ENCODE measurements at regions not wholly inside any gene's neighbourhood (a gene's known extent, or its start where the extent isn't known, plus 50 kb on each side); places are given as distances from the start of the nearest gene placed in this dataset.
A peak's percentile ranks its signal among the peaks of the same experiment; 100 is the strongest.

DNA sequence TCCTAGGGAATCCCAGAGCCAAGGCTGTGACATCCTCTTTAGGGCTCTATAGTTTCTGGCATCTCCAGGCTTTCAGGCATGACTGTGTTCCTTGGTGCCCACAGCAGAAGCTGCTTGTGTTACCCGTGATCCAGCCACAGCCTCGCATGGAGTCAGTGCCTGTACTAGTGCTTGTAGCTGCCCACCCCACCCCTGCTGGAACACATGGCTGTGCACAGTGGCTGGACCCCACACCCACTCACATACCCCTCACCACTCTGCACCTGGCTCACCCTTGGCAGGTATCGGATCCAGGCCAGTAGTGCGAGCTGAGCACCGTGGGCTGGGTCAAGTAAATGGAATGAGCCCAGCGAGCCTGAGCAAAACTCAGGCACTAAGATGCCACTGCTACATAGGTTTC is 934.7 kb upstream of the PRMT6 start:
- DNase-seq (ENCODE audit: low read depth, low spot score), result no peak
- in situ Hi-C loops (cut with HindIII; ENCODE audit: low pct_unique_long_range_greater_than_20kb, low sequenced_read_pairs), result no loop called here

DNA sequence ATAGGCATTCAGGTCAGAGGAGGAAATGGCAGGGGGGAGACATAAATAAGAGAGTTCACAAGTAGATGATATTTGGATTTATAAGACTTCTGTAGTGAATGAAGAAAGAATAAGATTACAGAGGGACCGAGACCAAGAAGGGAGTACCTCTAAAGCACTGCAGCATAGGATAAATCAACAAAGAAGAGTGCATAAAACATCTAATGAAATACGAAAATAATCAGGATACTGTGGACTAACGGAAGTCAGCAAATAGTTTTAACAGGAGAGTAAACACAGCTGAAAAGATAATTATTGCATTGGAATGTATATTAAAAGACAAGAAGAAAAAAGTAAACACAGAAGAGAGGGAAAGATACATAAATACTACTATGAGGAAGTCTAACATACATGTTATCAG is 921.9 kb upstream of the PRMT6 start:
- DNase-seq (ENCODE audit: low read depth, low spot score), result no peak
- in situ Hi-C loops (cut with HindIII; ENCODE audit: low pct_unique_long_range_greater_than_20kb, low sequenced_read_pairs), result no loop called here

DNA sequence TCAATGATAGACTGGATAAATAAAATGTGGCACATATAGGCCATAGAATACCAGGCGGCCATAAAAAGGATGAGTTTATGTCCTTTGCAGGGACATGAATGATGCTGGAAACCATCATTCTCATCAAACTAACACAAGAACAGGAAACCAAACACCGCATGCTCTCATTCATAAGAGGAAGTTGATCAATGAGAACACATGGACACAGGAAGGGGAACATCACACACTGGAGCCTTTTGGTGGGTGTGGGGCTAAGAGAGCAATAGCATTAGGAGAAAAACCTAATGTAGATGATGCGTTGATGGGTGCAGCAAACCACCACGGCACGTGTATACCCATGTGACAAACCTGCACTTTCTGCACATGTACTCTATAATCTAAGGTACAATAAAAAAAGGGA is 883.4 kb upstream of the PRMT6 start:
- in situ Hi-C loops (cut with HindIII; ENCODE audit: low pct_unique_long_range_greater_than_20kb, low sequenced_read_pairs), result no loop called here
- no peak for DNase-seq (ENCODE audit: low read depth, low spot score)

DNA sequence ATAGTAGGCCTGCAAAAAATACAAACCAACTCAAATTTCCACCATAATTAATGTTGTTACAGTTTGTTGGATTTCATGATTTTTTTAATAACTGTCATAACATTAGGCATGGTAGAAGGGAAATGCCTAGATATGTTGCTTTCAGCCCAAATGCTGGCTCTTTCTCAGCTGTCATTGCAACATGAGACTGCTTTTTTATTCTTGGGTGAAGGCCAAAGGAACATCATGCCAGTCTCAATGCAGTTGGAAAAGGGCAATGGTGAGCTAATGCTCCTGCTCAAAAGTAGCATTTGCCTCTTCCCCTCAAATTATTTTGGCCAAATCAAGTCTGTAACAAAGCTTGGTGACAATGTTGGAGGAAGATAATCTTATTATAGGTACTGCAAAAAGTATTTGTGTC is 877.7 kb upstream of the PRMT6 start:
- no peak for DNase-seq (ENCODE audit: low read depth, low spot score)
- in situ Hi-C loops (cut with HindIII; ENCODE audit: low pct_unique_long_range_greater_than_20kb, low sequenced_read_pairs), result no loop called here

DNA sequence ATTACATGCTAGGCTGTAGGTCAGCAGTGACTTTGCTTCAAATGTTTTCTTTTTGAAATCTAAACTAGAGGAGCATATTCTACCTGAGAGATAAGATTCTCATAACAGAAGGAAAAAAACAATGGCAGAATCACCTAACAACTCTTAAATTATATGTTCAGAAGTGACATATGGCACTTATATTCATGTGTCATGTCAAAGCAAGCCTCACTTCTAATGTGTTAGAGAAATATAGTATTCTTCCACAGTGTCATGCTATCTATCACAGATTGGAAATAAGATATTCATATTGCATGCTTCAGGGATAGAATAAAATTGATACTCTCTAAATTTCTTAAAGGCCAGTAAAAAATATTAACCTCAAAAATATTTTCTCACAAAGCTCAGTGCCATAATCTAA is 874.6 kb upstream of the PRMT6 start:
- no peak for DNase-seq (ENCODE audit: low read depth, low spot score)
- in situ Hi-C loops (cut with HindIII; ENCODE audit: low pct_unique_long_range_greater_than_20kb, low sequenced_read_pairs), result no loop called here

DNA sequence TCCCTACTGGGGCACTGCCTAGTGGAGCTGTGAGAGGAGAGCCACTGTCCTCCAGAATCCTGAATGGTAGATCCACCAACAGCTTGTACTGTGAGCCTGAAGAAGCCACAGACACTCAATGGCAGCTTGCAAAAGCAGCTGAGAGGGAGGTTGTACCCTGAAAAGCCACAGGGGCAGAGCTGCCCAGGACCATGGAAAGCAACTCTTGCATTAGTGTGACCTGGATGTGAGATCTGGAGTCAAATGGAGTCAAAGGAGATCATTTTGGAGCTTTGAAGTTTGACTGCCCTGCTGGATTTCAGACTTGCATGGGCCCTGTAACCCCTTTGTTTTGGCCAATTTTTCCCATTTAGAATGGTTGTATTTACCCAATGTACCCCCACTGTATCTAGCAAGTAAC is 871.4 kb upstream of the PRMT6 start:
- in situ Hi-C loops (cut with HindIII; ENCODE audit: low pct_unique_long_range_greater_than_20kb, low sequenced_read_pairs), result no loop called here

DNA sequence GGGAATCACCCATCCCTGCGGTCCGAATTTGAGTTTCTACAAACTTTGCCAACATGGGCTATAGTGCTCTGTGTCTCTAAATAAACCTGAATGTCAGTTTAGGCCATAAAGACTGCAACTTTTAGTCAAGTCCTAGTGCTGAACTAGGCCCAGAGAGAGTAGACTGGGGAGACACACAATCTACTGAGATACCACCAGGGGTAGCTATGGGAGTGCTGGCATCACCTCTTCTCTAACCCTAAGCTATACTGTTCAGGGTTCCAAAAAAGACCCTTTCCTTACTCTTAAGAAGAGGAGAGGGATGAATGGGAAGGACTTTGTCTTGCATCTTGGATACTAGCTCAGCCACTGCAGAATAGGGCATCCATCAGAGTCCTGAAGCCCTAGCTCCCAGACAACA is 866.7 kb upstream of the PRMT6 start:
- in situ Hi-C loops (cut with HindIII; ENCODE audit: low pct_unique_long_range_greater_than_20kb, low sequenced_read_pairs), result no loop called here
- no peak for DNase-seq (ENCODE audit: low read depth, low spot score)

More for the DNA sequence above, 871.4 kb upstream of the PRMT6 start:
- no peak for DNase-seq (ENCODE audit: low read depth, low spot score)

DNA sequence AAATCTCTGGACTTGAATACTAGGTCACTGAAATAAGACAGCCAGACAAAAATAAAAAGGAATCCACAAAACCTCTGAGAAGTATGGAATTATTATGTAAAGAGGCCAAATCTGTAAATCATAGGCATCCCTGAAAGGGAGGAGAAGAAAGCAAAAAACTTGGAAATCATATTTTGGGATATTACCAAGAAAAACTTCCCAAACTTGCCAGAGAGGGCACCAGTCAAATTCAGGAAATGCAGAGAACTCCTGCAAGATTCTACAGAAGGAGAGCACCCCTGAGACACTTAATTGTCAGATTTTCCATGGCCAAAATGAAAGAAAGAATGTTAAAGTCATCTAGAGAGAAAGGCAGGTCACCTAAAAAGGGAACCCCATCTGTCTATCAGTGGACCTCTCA is 862.3 kb upstream of the PRMT6 start:
- no peak for DNase-seq (ENCODE audit: low read depth, low spot score)
- in situ Hi-C loops (cut with HindIII; ENCODE audit: low pct_unique_long_range_greater_than_20kb, low sequenced_read_pairs), result no loop called here

DNA sequence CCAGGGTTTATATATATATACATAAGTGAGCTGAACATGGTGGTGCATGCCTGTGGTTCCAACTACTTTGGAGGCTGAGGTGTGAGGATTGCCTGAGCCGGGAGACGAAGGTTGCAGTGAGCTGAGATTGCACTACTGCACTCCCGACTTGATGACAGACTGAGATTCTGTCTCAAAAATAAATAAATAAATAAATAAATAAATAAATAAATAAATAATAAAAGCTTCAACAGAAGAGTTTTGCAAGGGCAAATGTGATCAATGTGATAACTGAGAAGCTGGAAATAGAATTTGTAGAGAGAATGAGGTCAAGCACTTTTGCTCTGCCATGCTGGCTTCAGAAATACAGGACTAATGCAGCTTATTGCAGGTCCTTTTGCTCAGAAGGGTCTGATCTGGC is 855.8 kb upstream of the PRMT6 start:
- no peak for DNase-seq (ENCODE audit: low read depth, low spot score)
- in situ Hi-C loops (cut with HindIII; ENCODE audit: low pct_unique_long_range_greater_than_20kb, low sequenced_read_pairs), result no loop called here

DNA sequence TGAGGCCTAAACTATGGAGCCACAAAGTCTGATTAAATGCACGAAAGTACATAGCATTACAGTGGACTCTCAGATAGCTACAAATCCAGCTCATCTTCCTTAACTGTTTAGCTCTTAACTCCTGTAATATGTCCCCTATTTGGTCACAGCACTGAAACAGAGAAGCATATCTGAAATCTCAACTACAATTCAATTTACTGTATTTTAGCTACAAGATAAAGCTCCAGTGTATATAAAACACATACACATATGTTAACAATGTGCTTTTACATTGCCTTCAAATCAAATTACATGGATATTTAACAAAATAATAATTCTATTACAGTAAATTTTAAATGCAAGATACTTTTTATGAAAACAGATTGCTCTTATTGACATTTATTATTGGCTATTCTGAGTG is 849.3 kb upstream of the PRMT6 start:
- DNase-seq (ENCODE audit: low read depth, low spot score), result no peak
- in situ Hi-C loops (cut with HindIII; ENCODE audit: low pct_unique_long_range_greater_than_20kb, low sequenced_read_pairs), result no loop called here

DNA sequence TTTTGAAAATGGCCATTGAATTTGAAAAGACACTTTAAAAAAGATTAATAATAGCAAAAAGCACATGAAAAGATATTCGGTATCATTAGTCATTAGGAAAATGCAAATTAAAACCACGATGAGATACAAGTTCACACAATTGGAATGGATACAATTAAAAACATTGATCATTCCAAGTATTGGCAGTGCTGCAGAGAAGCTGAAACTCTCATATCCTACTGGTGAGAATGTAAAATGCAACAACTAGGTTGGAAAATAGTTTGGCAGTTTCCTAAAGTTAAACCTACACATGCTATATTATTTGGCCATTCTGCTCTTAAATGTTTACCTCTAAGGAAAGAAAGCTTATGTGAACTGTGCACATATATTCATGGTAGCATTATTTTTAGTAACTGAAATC is 838.7 kb upstream of the PRMT6 start:
- in situ Hi-C loops (cut with HindIII; ENCODE audit: low pct_unique_long_range_greater_than_20kb, low sequenced_read_pairs), result no loop called here
- DNase-seq (ENCODE audit: low read depth, low spot score), result no peak

DNA sequence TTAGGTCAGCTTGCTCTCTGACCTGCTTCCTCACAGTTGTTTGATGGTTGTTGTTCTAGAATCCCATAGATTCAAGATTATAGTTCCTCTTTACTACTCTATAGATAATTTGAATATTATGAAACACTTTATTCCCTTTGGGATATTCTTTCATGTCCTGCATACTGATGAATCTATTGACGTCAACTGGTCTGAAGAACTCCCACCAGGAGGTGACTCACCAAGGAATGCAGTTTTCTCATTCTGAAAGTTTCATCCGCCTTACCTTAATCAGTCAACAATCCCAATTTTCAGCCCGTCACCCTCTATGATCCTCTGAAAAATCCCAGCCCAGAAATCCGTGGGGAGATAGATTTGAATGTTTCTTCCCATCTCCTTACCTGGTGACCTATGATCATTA is 834.1 kb upstream of the PRMT6 start:
- in situ Hi-C loops (cut with HindIII; ENCODE audit: low pct_unique_long_range_greater_than_20kb, low sequenced_read_pairs), result no loop called here
- DNase-seq (ENCODE audit: low read depth, low spot score), result peak; percentile 45

DNA sequence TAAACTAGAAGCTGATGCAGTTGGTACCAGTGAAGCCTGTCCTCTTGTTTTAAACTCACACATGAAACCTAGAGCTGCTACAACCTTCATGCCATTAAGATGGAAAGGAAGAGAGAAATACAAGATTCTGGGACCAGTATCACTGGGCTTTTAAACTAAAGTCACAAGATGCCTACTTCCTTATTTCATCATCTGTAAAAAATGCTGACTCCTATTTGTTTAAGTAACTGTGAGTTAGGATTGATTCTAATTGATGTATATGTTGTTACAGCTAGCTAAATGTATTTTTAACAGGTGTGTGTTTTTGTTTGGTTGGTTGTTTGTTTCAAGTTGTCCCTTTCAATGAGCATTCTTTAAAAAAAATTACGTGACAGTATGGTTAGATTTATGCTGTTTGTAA is 833.3 kb upstream of the PRMT6 start:
- in situ Hi-C loops (cut with HindIII; ENCODE audit: low pct_unique_long_range_greater_than_20kb, low sequenced_read_pairs), result no loop called here
- DNase-seq (ENCODE audit: low read depth, low spot score), result no peak

DNA sequence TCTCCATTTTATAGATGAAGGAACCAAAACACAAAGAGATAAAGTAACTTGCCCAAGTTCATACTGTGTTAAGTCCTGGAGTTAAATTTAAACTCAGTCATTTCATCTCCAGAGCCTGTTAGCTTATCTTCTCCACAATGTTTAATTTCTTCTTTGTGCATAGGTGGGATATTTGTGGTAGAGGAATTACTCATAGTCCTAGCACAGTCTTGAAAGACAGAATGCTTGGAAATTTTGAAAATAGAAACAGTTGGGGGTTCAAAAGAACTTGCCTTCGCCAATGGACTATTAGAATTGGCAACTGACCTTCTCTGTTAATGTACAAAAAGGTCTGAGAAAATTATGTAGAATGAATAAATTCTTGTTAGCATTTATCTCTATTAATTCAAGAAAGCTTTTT is 832.0 kb upstream of the PRMT6 start:
- in situ Hi-C loops (cut with HindIII; ENCODE audit: low pct_unique_long_range_greater_than_20kb, low sequenced_read_pairs), result no loop called here

DNA sequence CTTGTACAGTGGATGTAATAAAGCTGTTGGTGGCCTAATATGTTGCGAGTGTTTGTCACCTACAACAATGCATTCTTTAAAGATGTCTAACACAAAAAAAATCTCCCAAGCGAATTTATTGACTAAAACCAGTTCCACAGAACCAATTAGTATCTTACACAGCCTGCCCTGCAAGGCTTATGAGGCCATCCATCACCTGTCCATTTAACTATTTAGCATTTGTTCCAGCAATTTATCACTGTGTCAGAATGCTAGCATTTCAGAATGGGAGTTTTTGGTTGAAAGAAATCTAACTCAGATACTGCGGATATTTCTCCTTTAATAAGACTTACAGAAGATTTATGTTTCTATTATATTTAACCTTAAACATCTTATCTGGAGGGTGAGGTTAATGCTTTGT is 831.1 kb upstream of the PRMT6 start:
- DNase-seq (ENCODE audit: low read depth, low spot score), result no peak
- in situ Hi-C loops (cut with HindIII; ENCODE audit: low pct_unique_long_range_greater_than_20kb, low sequenced_read_pairs), result no loop called here

More for the DNA sequence above, 832.0 kb upstream of the PRMT6 start:
- no peak for DNase-seq (ENCODE audit: low read depth, low spot score)

DNA sequence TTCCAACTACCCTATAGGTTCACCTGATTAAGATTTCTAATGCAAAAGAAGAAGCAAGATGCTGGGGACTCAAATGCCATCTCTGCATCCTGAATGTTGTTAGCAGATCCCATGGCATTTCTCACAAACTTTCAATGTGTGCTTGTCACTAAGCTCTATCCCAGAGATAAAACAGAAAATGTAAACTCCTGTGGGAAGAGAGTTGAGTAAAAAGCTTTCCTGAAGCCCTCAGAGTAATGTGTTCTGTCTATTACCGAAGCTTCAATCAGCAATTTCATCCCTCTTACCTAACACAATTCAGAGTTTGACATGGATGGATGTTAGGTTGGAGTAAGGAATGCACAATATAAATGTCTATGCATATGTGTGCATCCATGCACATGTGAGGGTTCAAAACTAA is 829.9 kb upstream of the PRMT6 start:
- in situ Hi-C loops (cut with HindIII; ENCODE audit: low pct_unique_long_range_greater_than_20kb, low sequenced_read_pairs), result no loop called here
- DNase-seq (ENCODE audit: low read depth, low spot score), result no peak

DNA sequence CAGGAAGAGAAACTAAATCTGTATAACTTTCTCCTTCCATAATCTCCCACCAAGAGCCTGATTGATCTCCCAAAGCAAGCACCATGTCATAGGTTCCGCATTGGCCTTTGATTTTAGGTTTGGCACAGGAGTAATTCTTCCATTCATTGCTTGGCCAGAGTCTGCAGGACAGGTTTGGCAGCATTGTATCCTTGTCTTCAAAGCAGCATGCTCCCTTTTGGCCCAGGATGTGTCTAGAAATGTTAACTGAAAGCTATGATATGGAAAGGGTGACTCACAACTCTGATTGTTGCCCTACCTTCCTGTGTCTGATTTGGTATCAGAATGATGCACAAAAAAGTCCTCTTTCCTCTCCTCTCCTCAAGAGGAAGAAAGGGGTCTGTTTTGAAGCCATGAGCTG is 824.3 kb upstream of the PRMT6 start:
- in situ Hi-C loops (cut with HindIII; ENCODE audit: low pct_unique_long_range_greater_than_20kb, low sequenced_read_pairs), result no loop called here
- DNase-seq (ENCODE audit: low read depth, low spot score), result no peak

DNA sequence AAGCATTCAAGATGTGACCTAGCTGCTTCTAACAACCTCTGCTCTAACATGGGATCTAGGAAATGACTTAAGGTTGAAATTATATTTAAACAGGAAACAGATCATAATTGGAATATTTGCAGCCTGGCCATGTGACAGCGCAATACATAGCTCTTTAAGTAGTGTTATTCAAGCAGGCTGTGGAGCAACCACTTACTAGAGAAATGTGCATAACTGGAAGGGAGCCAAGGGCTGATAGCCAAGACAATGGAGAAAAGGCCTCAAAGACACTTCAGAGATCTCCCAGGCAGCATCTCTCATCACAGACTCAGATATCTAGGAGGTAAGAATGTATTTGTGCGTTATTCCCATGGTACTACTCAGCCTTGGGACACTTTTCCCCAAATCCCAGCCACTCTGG is 823.0 kb upstream of the PRMT6 start:
- no peak for DNase-seq (ENCODE audit: low read depth, low spot score)
- in situ Hi-C loops (cut with HindIII; ENCODE audit: low pct_unique_long_range_greater_than_20kb, low sequenced_read_pairs), result no loop called here

DNA sequence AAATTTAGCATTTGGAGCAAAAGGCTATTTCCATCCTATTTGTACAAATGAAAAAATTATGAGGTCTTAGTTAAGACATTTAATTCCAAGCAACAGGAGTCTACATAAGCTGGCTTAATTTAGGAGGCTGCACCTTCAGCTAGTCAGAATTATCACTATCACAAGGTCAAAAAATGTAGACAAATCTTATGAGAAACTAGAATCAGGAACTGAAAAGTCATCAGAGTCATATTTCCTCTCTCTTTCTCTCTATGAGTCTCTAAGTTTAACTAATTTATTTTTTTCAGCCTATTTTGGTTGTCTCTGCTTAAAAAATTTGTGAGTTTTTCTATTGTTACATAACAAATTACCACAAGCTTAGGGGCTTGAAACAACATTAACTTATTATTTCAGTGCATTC is 807.1 kb upstream of the PRMT6 start:
- in situ Hi-C loops (cut with HindIII; ENCODE audit: low pct_unique_long_range_greater_than_20kb, low sequenced_read_pairs), result no loop called here
- DNase-seq (ENCODE audit: low read depth, low spot score), result no peak

DNA sequence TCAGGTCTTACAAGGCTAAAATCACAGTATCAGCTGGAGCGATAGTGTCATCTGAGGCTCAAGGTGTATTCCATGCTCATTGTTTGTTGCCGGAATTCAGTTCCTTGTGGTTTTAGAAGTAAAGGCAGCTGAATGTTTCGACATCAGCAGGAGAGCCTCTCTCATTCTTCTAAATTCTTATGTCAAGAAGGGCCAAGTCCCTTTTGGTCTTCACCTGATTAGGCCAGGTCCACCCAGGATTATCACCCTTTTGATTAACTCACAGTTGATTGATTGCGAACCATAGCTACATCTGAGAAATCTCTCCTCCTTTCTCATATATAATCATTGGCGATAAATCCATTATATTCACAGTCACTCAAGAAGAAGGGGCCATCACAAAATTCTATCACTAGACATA is 806.7 kb upstream of the PRMT6 start:
- in situ Hi-C loops (cut with HindIII; ENCODE audit: low pct_unique_long_range_greater_than_20kb, low sequenced_read_pairs), result no loop called here
- no peak for DNase-seq (ENCODE audit: low read depth, low spot score)

DNA sequence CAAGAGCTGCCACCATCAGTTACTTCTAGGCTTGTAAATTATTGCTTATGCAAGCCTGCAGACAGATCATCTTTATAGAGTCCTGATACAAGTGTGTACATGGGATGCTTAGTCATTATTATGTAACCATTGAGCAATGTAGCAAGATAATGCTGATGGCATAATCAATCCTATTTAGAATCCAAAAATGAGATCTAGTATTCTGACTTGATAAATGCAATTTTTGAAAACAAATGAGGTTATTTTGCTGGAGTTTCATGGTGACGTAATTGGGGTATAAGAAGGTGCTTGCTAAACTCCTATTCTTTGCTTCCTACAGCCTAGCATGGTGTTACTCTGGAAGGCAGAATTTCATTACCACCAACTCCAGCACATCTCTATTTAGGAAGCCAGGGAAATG is 801.7 kb upstream of the PRMT6 start:
- no peak for DNase-seq (ENCODE audit: low read depth, low spot score)
- in situ Hi-C loops (cut with HindIII; ENCODE audit: low pct_unique_long_range_greater_than_20kb, low sequenced_read_pairs), result no loop called here

Data from SK-MEL-5 (cell line).